ENCODE measurements at regions not wholly inside any gene's neighbourhood (a gene's known extent, or its start where the extent isn't known, plus 50 kb on each side); places are given as distances from the start of the nearest gene placed in this dataset.

- TF ChIP-seq CTCF (IDR thresholded peaks at IDR 0.05) = no peak
- TF ChIP-seq POLR2AphosphoS5 (IDR thresholded peaks at IDR 0.05; ENCODE audit: insufficient read depth in 1 of 2, low read depth in 1 of 2) = no peak
- TF ChIP-seq POLR2A (IDR thresholded peaks at IDR 0.05) = no peak
Observed at GRCh38 chr3:26279091-26279490, 343.5 kb upstream of the LRRC3B start.

All from vagina (tissue), 2 donors.